ENCODE measurements at regions not wholly inside any gene's neighbourhood (a gene's known extent, or its start where the extent isn't known, plus 50 kb on each side); places are given as distances from the start of the nearest gene placed in this dataset.

DNA sequence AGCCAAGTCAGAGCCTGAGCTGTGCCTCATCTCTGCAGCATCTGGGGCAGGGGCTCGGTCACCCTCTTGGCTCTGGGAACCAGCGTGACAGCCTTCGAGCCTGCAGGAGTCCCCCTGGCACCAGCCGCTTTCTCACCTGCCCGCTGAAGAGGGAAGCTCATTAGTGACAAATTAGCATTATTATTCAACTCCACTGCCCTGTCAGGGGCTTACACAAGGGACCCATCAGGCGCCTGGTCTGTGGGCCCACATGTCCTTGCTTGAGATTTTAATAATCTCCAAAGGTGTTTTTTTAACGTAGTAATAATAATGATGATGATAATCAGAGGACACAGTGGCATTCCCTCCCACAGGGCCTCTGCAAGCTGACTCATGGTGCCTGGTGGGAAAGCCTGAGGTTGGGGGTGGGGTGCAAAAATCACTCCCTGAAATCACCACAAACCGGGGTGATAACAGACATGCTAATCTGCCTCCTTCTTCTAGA lies 98.1 kb upstream of the IGSF21 start:
- no peak overlapping the region for H2BK12ac ChIP-seq (ENCODE audit: low read length)
- H4K12ac ChIP-seq (ENCODE audit: low read depth, low read length), result no peak overlapping the region
- no peak overlapping the region for H3K18ac ChIP-seq (ENCODE audit: low read length)
- H3K9me3 ChIP-seq (ENCODE audit: insufficient read depth, low read depth, low read length), result peaks cover 7% of the 10 kb centered on the region
- H3K9ac ChIP-seq (ENCODE audit: low read length), result no peak overlapping the region
- no peak overlapping the region for H3K23ac ChIP-seq (ENCODE audit: low read length)
- no peak for DNase-seq
- H3K14ac ChIP-seq (ENCODE audit: low read length), result no peak overlapping the region
- H3K79me2 ChIP-seq (ENCODE audit: control insufficient read depth, insufficient read depth, low read length, poor library complexity), result no peaks in the 10 kb centered on the region
- no peak overlapping the region for H3K4ac ChIP-seq (ENCODE audit: low read depth, low read length)
- peaks cover 2% of the 10 kb centered on the region for H3K27me3 ChIP-seq (ENCODE audit: insufficient read depth, low read length)
- no peak overlapping the region for H3K4me2 ChIP-seq (ENCODE audit: low read length)
- no peaks in the 10 kb centered on the region for H3K79me1 ChIP-seq (ENCODE audit: low read length)
- H2AFZ ChIP-seq (ENCODE audit: insufficient read depth, low read length, poor library complexity), result no peak overlapping the region
- H3K4me1 ChIP-seq (ENCODE audit: control insufficient read depth in 1 of 2, insufficient read depth in 2 of 2, low read length in 2 of 2), result no peaks in the 10 kb centered on the region
- no peak overlapping the region for H2BK5ac ChIP-seq (ENCODE audit: low read depth, low read length, poor library complexity)
- no CpG with 5 or more reads among the region's 8 CpGs for WGBS (ENCODE audit: extremely low coverage, insufficient coverage, insufficient read length)
- H3K27ac ChIP-seq (ENCODE audit: low read depth, low read length), result no peak overlapping the region
- no peak overlapping the region for H4K91ac ChIP-seq (ENCODE audit: low read depth, low read length)
- no peak overlapping the region for H2BK120ac ChIP-seq (ENCODE audit: insufficient read depth, low read length, poor library complexity)
- no peak overlapping the region for H2AK5ac ChIP-seq (ENCODE audit: low read length)
- no peak overlapping the region for H3K4me3 ChIP-seq (ENCODE audit: low read depth, low read length)
- no peak overlapping the region for H4K8ac ChIP-seq (ENCODE audit: low read depth, low read length)
- H3K36me3 ChIP-seq (ENCODE audit: control insufficient read depth in 1 of 2, insufficient read depth in 2 of 2, low read length in 2 of 2), result no peaks in the 10 kb centered on the region

DNA sequence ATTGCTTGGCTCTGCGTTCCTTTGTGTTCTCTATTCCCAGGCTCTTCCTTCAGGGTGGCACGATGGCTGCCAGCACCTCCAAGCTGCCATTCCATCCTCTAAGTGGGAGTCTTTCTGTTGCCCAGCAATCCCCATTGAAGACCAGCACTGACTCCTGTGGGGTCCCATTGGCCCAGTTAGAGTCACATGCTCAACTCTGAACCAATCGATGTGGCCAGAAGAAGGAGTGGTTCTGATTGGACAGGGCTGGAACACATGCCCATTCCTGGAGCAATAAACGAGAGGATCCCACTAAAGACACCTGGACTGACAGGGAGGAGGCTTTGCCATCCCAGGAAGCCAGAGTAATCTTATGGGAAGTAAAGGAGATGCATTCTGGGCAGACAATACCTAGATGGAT lies 97.2 kb upstream of the IGSF21 start:
- no peaks in the 10 kb centered on the region for H3K4me1 ChIP-seq (ENCODE audit: control insufficient read depth in 1 of 2, insufficient read depth in 2 of 2, low read length in 2 of 2)
- no peaks in the 10 kb centered on the region for H3K79me1 ChIP-seq (ENCODE audit: low read length)
- no peak overlapping the region for H2AK5ac ChIP-seq (ENCODE audit: low read length)
- no peak overlapping the region for H3K23ac ChIP-seq (ENCODE audit: low read length)
- no peak overlapping the region for H4K8ac ChIP-seq (ENCODE audit: low read depth, low read length)
- H4K91ac ChIP-seq (ENCODE audit: low read depth, low read length), result no peak overlapping the region
- H2BK12ac ChIP-seq (ENCODE audit: low read length), result no peak overlapping the region
- H3K4me2 ChIP-seq (ENCODE audit: low read length), result no peak overlapping the region
- no peak overlapping the region for H2AFZ ChIP-seq (ENCODE audit: insufficient read depth, low read length, poor library complexity)
- H3K9me3 ChIP-seq (ENCODE audit: insufficient read depth, low read depth, low read length), result peaks cover 7% of the 10 kb centered on the region
- no peak overlapping the region for H3K27ac ChIP-seq (ENCODE audit: low read depth, low read length)
- H3K4me3 ChIP-seq (ENCODE audit: low read depth, low read length), result no peak overlapping the region
- H3K18ac ChIP-seq (ENCODE audit: low read length), result no peak overlapping the region
- H2BK5ac ChIP-seq (ENCODE audit: low read depth, low read length, poor library complexity), result no peak overlapping the region
- WGBS (ENCODE audit: extremely low coverage, insufficient coverage, insufficient read length), result no CpG with 5 or more reads among the region's 4 CpGs
- H2BK120ac ChIP-seq (ENCODE audit: insufficient read depth, low read length, poor library complexity), result no peak overlapping the region
- peaks cover 2% of the 10 kb centered on the region for H3K27me3 ChIP-seq (ENCODE audit: insufficient read depth, low read length)
- no peak overlapping the region for H3K4ac ChIP-seq (ENCODE audit: low read depth, low read length)
- no peak for DNase-seq
- H3K9ac ChIP-seq (ENCODE audit: low read length), result no peak overlapping the region
- no peaks in the 10 kb centered on the region for H3K36me3 ChIP-seq (ENCODE audit: control insufficient read depth in 1 of 2, insufficient read depth in 2 of 2, low read length in 2 of 2)
- no peaks in the 10 kb centered on the region for H3K79me2 ChIP-seq (ENCODE audit: control insufficient read depth, insufficient read depth, low read length, poor library complexity)
- no peak overlapping the region for H4K12ac ChIP-seq (ENCODE audit: low read depth, low read length)
- H3K14ac ChIP-seq (ENCODE audit: low read length), result no peak overlapping the region

DNA sequence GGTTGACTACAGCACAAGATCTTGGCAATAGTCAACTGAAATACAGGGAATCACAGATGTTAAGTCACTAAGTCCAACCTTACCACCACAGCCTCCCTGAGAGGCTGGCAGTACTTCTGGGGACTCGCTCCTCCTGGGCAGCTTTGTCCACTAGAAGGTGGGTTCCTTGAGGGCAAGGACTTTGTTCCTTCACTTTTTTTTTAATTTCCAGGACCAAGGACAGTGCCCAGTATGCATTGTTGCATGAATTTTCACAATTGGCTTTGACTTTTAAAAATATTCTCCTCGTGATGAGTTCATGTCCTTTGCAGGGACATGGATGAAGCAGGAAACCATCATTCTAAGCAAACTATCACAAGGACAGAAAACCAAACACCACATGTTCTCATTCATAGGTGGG lies 96.7 kb upstream of the IGSF21 start:
- no peak overlapping the region for H3K18ac ChIP-seq (ENCODE audit: low read length)
- no CpG with 5 or more reads among the region's 2 CpGs for WGBS (ENCODE audit: extremely low coverage, insufficient coverage, insufficient read length)
- H4K8ac ChIP-seq (ENCODE audit: low read depth, low read length), result no peak overlapping the region
- no peak overlapping the region for H3K23ac ChIP-seq (ENCODE audit: low read length)
- H2BK12ac ChIP-seq (ENCODE audit: low read length), result no peak overlapping the region
- H3K9me3 ChIP-seq (ENCODE audit: insufficient read depth, low read depth, low read length), result peaks cover 7% of the 10 kb centered on the region
- H3K4ac ChIP-seq (ENCODE audit: low read depth, low read length), result no peak overlapping the region
- H3K79me1 ChIP-seq (ENCODE audit: low read length), result no peaks in the 10 kb centered on the region
- H3K9ac ChIP-seq (ENCODE audit: low read length), result no peak overlapping the region
- no peaks in the 10 kb centered on the region for H3K4me1 ChIP-seq (ENCODE audit: control insufficient read depth in 1 of 2, insufficient read depth in 2 of 2, low read length in 2 of 2)
- no peaks in the 10 kb centered on the region for H3K79me2 ChIP-seq (ENCODE audit: control insufficient read depth, insufficient read depth, low read length, poor library complexity)
- H2BK5ac ChIP-seq (ENCODE audit: low read depth, low read length, poor library complexity), result no peak overlapping the region
- no peak overlapping the region for H4K91ac ChIP-seq (ENCODE audit: low read depth, low read length)
- H3K14ac ChIP-seq (ENCODE audit: low read length), result no peak overlapping the region
- H3K4me2 ChIP-seq (ENCODE audit: low read length), result no peak overlapping the region
- H2AK5ac ChIP-seq (ENCODE audit: low read length), result no peak overlapping the region
- no peak overlapping the region for H2BK120ac ChIP-seq (ENCODE audit: insufficient read depth, low read length, poor library complexity)
- H3K4me3 ChIP-seq (ENCODE audit: low read depth, low read length), result no peak overlapping the region
- no peak overlapping the region for H4K12ac ChIP-seq (ENCODE audit: low read depth, low read length)
- no peak overlapping the region for H3K27ac ChIP-seq (ENCODE audit: low read depth, low read length)
- DNase-seq, result peak in 1 of 2 donors; percentile 14
- H3K36me3 ChIP-seq (ENCODE audit: control insufficient read depth in 1 of 2, insufficient read depth in 2 of 2, low read length in 2 of 2), result no peaks in the 10 kb centered on the region
- no peak overlapping the region for H2AFZ ChIP-seq (ENCODE audit: insufficient read depth, low read length, poor library complexity)
- peaks cover 2% of the 10 kb centered on the region for H3K27me3 ChIP-seq (ENCODE audit: insufficient read depth, low read length)

DNA sequence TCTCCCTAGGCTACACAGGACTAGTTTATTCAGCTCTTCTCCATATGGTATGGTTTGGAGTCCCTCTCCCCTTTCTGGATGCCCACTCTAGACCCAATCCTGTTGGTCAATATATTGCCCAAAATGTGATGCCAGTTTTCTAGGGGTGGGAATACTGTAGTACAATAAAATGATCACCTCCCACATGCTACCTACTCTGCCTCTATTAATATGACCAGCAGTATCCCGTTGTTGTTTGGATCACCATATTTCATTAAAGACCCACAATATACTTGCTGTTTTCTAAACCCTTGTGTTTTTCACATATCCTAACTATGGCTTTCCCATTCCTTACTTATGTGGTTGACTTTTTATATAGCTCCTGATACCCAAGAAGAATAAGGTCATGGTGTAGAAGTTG lies 95.9 kb upstream of the IGSF21 start:
- no peak overlapping the region for H2AFZ ChIP-seq (ENCODE audit: insufficient read depth, low read length, poor library complexity)
- WGBS (ENCODE audit: extremely low coverage, insufficient coverage, insufficient read length), result no CpG with 5 or more reads among the region's 1 CpG
- no peak overlapping the region for H4K8ac ChIP-seq (ENCODE audit: low read depth, low read length)
- no peaks in the 10 kb centered on the region for H3K36me3 ChIP-seq (ENCODE audit: control insufficient read depth in 1 of 2, insufficient read depth in 2 of 2, low read length in 2 of 2)
- no peak overlapping the region for H3K4ac ChIP-seq (ENCODE audit: low read depth, low read length)
- peaks cover 10% of the 10 kb centered on the region for H3K9me3 ChIP-seq (ENCODE audit: insufficient read depth, low read depth, low read length)
- no peak overlapping the region for H3K18ac ChIP-seq (ENCODE audit: low read length)
- H2BK5ac ChIP-seq (ENCODE audit: low read depth, low read length, poor library complexity), result no peak overlapping the region
- no peak overlapping the region for H3K4me3 ChIP-seq (ENCODE audit: low read depth, low read length)
- no peak for DNase-seq
- H4K12ac ChIP-seq (ENCODE audit: low read depth, low read length), result no peak overlapping the region
- H3K27ac ChIP-seq (ENCODE audit: low read depth, low read length), result no peak overlapping the region
- H3K79me2 ChIP-seq (ENCODE audit: control insufficient read depth, insufficient read depth, low read length, poor library complexity), result no peaks in the 10 kb centered on the region
- no peak overlapping the region for H2AK5ac ChIP-seq (ENCODE audit: low read length)
- H3K27me3 ChIP-seq (ENCODE audit: insufficient read depth, low read length), result no peaks in the 10 kb centered on the region
- no peak overlapping the region for H3K14ac ChIP-seq (ENCODE audit: low read length)
- no peak overlapping the region for H2BK120ac ChIP-seq (ENCODE audit: insufficient read depth, low read length, poor library complexity)
- no peak overlapping the region for H3K23ac ChIP-seq (ENCODE audit: low read length)
- no peak overlapping the region for H4K91ac ChIP-seq (ENCODE audit: low read depth, low read length)
- no peak overlapping the region for H2BK12ac ChIP-seq (ENCODE audit: low read length)
- H3K9ac ChIP-seq (ENCODE audit: low read length), result no peak overlapping the region
- H3K4me1 ChIP-seq (ENCODE audit: control insufficient read depth in 1 of 2, insufficient read depth in 2 of 2, low read length in 2 of 2), result no peaks in the 10 kb centered on the region
- no peaks in the 10 kb centered on the region for H3K79me1 ChIP-seq (ENCODE audit: low read length)
- H3K4me2 ChIP-seq (ENCODE audit: low read length), result no peak overlapping the region

All from trophoblast cell (in vitro differentiated cells and primary cell).